H1 (cell line): ENCODE measurements at regions not wholly inside any gene's neighbourhood (a gene's known extent, or its start where the extent isn't known, plus 50 kb on each side); places are given as distances from the start of the nearest gene placed in this dataset.

ENCODE experiments used
- CTCF ChIA-PET: fragments of 300-600 bp; sonication (Branson Sonifier 250); formaldehyde crosslinking; loops from one replicate; lab custom pipeline; 2021; ENCODE audit not compliant: partially characterized antibody; lab: Charles Lee
- POLR2A ChIA-PET: fragments of 300-600 bp; sonication (Branson Sonifier 250); formaldehyde crosslinking; loops from one replicate; lab custom pipeline; 2021; ENCODE audit warnings: inconsistent platforms; ENCODE audit not compliant: partially characterized antibody; lab: Charles Lee
- DNase-seq, 2 experiments: peaks; one replicate each; pipeline versions ENCODE4 v3.0.0 to v3.0.0-alpha.2; 2010 to 2022; ENCODE audit warnings: low spot score in 2 of 2, low read depth in 1 of 2, mixed read lengths in 1 of 2
- FAIRE-seq: peaks from 2 replicates; lab custom pipeline; 2011; peaks lifted over from hg19 to GRCh38; lab: Jason Lieb, UNC
- H2AFZ ChIP-seq: 2 replicates; pipeline ENCODE4 v1.8.1; 2012; ENCODE audit warnings: low read length, inconsistent platforms
- H2AK5ac ChIP-seq: 2 replicates; pipeline ENCODE4 v1.6.1; 2013; ENCODE audit warnings: low read depth, low read length
- H2BK120ac ChIP-seq: replicated peaks from 2 replicates; pipeline ENCODE3; 2013; ENCODE audit warnings: low read depth, low read length, inconsistent platforms
- H2BK12ac ChIP-seq: 2 replicates; pipeline ENCODE4 v1.6.1; 2013; ENCODE audit warnings: low read depth, low read length
- H2BK15ac ChIP-seq: 2 replicates; pipeline ENCODE4 v1.6.1; 2013; ENCODE audit warnings: low read length
- H2BK20ac ChIP-seq: 2 replicates; pipeline ENCODE4 v1.6.1; 2013; ENCODE audit warnings: low read length
- H2BK5ac ChIP-seq: 2 replicates; pipeline ENCODE4 v1.6.1; 2013; ENCODE audit warnings: low read depth, low read length
- H3K14ac ChIP-seq: 2 replicates; pipeline ENCODE4 v1.6.1; 2013; ENCODE audit warnings: inconsistent platforms; ENCODE audit not compliant: insufficient read length
- H3K18ac ChIP-seq: 2 replicates; pipeline ENCODE4 v1.6.1; 2013; ENCODE audit warnings: low read length; ENCODE audit errors: extremely low read depth
- H3K23ac ChIP-seq: 2 replicates; pipeline ENCODE4 v1.6.1; 2013; ENCODE audit warnings: inconsistent platforms; ENCODE audit not compliant: insufficient read length
- H3K23me2 ChIP-seq: 2 replicates; pipeline ENCODE4 v1.6.1; 2013; ENCODE audit warnings: low read depth, low read length
- H3K27ac ChIP-seq: 2 replicates; pipeline ENCODE4 v1.6.1; 2011; ENCODE audit warnings: low read depth, low read length, inconsistent platforms
- H3K27me3 ChIP-seq, 4 experiments: replicated peaks in 1 of 4; 1 replicate in 1 of 4; 2 replicates in 3 of 4; pipeline versions ENCODE4 v1.6.1 to v1.8.1; 2011 to 2013; ENCODE audit warnings: low read length in 3 of 4, mild to moderate bottlenecking in 3 of 4, inconsistent platforms in 2 of 4, mixed read lengths in 2 of 4, moderate library complexity in 1 of 4; ENCODE audit not compliant: control insufficient read depth in 3 of 4, insufficient read depth in 3 of 4; ENCODE audit errors: extremely low read depth in 1 of 4
- H3K36me3 ChIP-seq, 4 experiments: 2 replicates each; pipeline versions ENCODE4 v1.6.1 to v1.8.1; 2011 to 2013; ENCODE audit warnings: mild to moderate bottlenecking in 4 of 4, low read length in 3 of 4, moderate library complexity in 2 of 4, control low read depth in 1 of 4, inconsistent platforms in 1 of 4; ENCODE audit not compliant: insufficient read depth in 4 of 4, control insufficient read depth in 2 of 4
- H3K4ac ChIP-seq: replicated peaks from 2 replicates; pipeline ENCODE3; 2013; ENCODE audit warnings: low read length, low read depth, mixed read lengths, inconsistent platforms; ENCODE audit not compliant: insufficient read length
- H3K4me1 ChIP-seq, 4 experiments: replicated peaks in 1 of 4; 1 replicate in 1 of 4; 2 replicates in 3 of 4; pipeline versions ENCODE4 v1.6.1 to v1.8.1; 2011 to 2013; ENCODE audit warnings: low read length in 3 of 4, inconsistent platforms in 2 of 4, mixed read lengths in 1 of 4; ENCODE audit not compliant: insufficient read depth in 4 of 4, control insufficient read depth in 3 of 4
- H3K4me2 ChIP-seq, 2 experiments: 2 replicates each; pipeline versions ENCODE4 v1.6.1 to v1.8.1; 2011 to 2013; ENCODE audit warnings: low read depth in 2 of 2, low read length in 2 of 2, control low read depth in 1 of 2, inconsistent platforms in 1 of 2, mild to moderate bottlenecking in 1 of 2; ENCODE audit not compliant: insufficient read depth in 1 of 2
- H3K4me3 ChIP-seq, 4 experiments: fragments of 200-600, 300-600 bp in 1 of 4; sonication (generic), shearing (Covaris generic), sonication (Bioruptor Twin) in 1 of 4; 2 replicates each; pipeline versions ENCODE4 v1.5.1 to v1.8.1; 2011 to 2016; ENCODE audit warnings: low read length in 4 of 4, low read depth in 3 of 4, control low read depth in 2 of 4, inconsistent platforms in 2 of 4, mild to moderate bottlenecking in 2 of 4, mixed read lengths in 1 of 4, moderate library complexity in 1 of 4; ENCODE audit not compliant: insufficient read depth in 2 of 4; ENCODE audit errors: extremely low read depth in 1 of 4
- H3K56ac ChIP-seq: replicated peaks from 2 replicates; pipeline ENCODE3; 2013; ENCODE audit warnings: low read depth, mild to moderate bottlenecking, mixed read lengths, low read length, inconsistent platforms; ENCODE audit not compliant: insufficient read length
- H3K79me1 ChIP-seq: 2 replicates; pipeline ENCODE4 v1.6.1; 2013; ENCODE audit warnings: low read depth, low read length, control low read depth
- H3K79me2 ChIP-seq, 2 experiments: 2 replicates each; pipeline versions ENCODE4 v1.6.1 to v1.8.1; 2012 to 2013; ENCODE audit warnings: low read length in 2 of 2, mild to moderate bottlenecking in 2 of 2, inconsistent platforms in 1 of 2; ENCODE audit not compliant: insufficient read depth in 2 of 2, control insufficient read depth in 1 of 2
- H3K9ac ChIP-seq, 4 experiments: replicated peaks in 1 of 4; 1 replicate in 1 of 4; 2 replicates in 3 of 4; pipeline versions ENCODE4 v1.6.1 to v1.8.1; 2011 to 2013; ENCODE audit warnings: low read depth in 3 of 4, low read length in 3 of 4, control low read depth in 2 of 4, mild to moderate bottlenecking in 2 of 4, moderate library complexity in 2 of 4, inconsistent platforms in 1 of 4; ENCODE audit errors: extremely low read depth in 1 of 4
- H3K9me3 ChIP-seq, 2 experiments: 2 replicates each; pipeline versions ENCODE4 v1.6.1 to v1.8.1; 2012 to 2013; ENCODE audit warnings: mild to moderate bottlenecking in 2 of 2, moderate library complexity in 2 of 2, control low read depth in 1 of 2, inconsistent platforms in 1 of 2, low read depth in 1 of 2, low read length in 1 of 2, mixed read lengths in 1 of 2; ENCODE audit not compliant: insufficient read depth in 2 of 2
- H4K20me1 ChIP-seq, 2 experiments: replicated peaks in 1 of 2; 2 replicates each; pipeline versions ENCODE3 to v1.8.1; 2011 to 2013; ENCODE audit warnings: inconsistent platforms in 2 of 2, low read length in 2 of 2, mild to moderate bottlenecking in 1 of 2; ENCODE audit not compliant: insufficient read depth in 2 of 2, control insufficient read depth in 1 of 2
- H4K5ac ChIP-seq: 2 replicates; pipeline ENCODE4 v1.6.1; 2013; ENCODE audit warnings: low read length, low read depth, mixed read lengths, inconsistent platforms; ENCODE audit not compliant: insufficient read length
- H4K8ac ChIP-seq: 2 replicates; pipeline ENCODE4 v1.8.0; 2013; ENCODE audit warnings: mild to moderate bottlenecking, moderate library complexity, low read length, inconsistent platforms; ENCODE audit not compliant: insufficient read depth; ENCODE audit errors: extremely low read depth
- H4K91ac ChIP-seq: replicated peaks from 2 replicates; pipeline ENCODE3; 2013; ENCODE audit warnings: low read length, mixed read lengths, inconsistent platforms; ENCODE audit not compliant: insufficient read length
- ATF2 ChIP-seq: IDR thresholded peaks from 2 replicates; pipeline ENCODE4 v1.6.1; 2012; ENCODE audit warnings: low read length, inconsistent platforms
- ATF3 ChIP-seq: IDR thresholded peaks from 2 replicates; pipeline ENCODE4 v1.6.1; 2011; ENCODE audit warnings: low read depth, mild to moderate bottlenecking, low read length; ENCODE audit not compliant: insufficient read depth
- BACH1 ChIP-seq: IDR thresholded peaks from 2 replicates; pipeline ENCODE4 v1.6.1; 2012; ENCODE audit warnings: low read length, improper control_type of control experiment
- BRCA1 ChIP-seq: IDR thresholded peaks from 2 replicates; pipeline ENCODE4 v1.6.1; 2012; ENCODE audit warnings: low read depth, low read length, improper control_type of control experiment
- RBBP5 ChIP-seq: IDR thresholded peaks from 2 replicates; pipeline ENCODE4 v1.7.1; 2012; ENCODE audit warnings: low read depth, mild to moderate bottlenecking, inconsistent platforms, low read length, moderate library complexity, borderline replicate concordance
- SUZ12 ChIP-seq: fragments of 200-600 bp; sonication (generic); IDR thresholded peaks from 2 replicates; pipeline ENCODE4 v1.6.1; 2012; ENCODE audit warnings: mild to moderate bottlenecking, inconsistent platforms, low read length, moderate library complexity, mixed read lengths
- TEAD4 ChIP-seq: IDR thresholded peaks from 2 replicates; pipeline ENCODE4 v1.6.1; 2012; ENCODE audit warnings: low read depth, low read length, inconsistent platforms, mixed read lengths
- WGBS, 2 experiments: shearing (Covaris generic) in 1 of 2; methylation state at CpG; one replicate each; pipeline versions ENCODE4 v1.1.6 to v1.1.7; 2013 to 2015; ENCODE audit warnings: low lambda C conversion rate in 2 of 2, mixed read lengths in 2 of 2, inconsistent platforms in 1 of 2, low coverage in 1 of 2, missing lambda C conversion rate in 1 of 2; ENCODE audit not compliant: insufficient replicate concordance in 2 of 2, insufficient coverage in 1 of 2, insufficient read length in 1 of 2; ENCODE audit errors: extremely low coverage in 1 of 2, missing lambda C conversion rate in 1 of 2; 5-methylcytosine and 5-hydroxymethylcytosine counted together

DNA sequence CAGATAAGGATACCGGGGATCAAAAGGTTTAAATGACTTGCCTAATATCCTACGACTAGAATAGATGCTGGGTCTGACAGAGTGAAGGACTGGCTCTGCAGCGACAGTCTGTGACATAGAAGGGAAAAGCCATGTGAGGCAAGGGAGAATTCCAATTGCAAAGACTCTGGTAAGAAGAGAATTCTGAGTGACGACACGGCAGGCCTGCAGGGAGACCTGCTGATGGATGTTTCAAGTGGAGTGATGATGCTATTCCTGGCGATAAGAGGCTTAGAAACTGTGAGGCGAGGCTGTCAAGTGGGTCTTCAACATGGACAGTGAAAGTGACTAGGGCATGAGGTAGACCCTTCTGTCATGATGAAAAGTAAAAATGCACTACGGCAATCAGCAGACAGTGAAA lies 176.6 kb upstream of the PBX1 start:
- no peak overlapping the region for H3K4ac ChIP-seq
- no peak overlapping the region for H4K91ac ChIP-seq
- no peak overlapping the region for H2BK120ac ChIP-seq
- no peak overlapping the region for H2BK5ac ChIP-seq
- TF ChIP-seq BACH1, result no peak
- no peak for TF ChIP-seq RBBP5
- no peak for TF ChIP-seq ATF2
- no peak for TF ChIP-seq SUZ12
- no peak for TF ChIP-seq TEAD4
- no peak for TF ChIP-seq BRCA1
- no peak for TF ChIP-seq ATF3
- no peak overlapping the region for H3K4me3 ChIP-seq
- no peaks in the 10 kb centered on the region for H3K79me2 ChIP-seq
- no peak overlapping the region for H4K8ac ChIP-seq
- no peak for FAIRE-seq
- no peaks in the 10 kb centered on the region for H4K20me1 ChIP-seq
- no peak overlapping the region for H2BK20ac ChIP-seq
- H2AK5ac ChIP-seq, result no peak overlapping the region
- H3K4me2 ChIP-seq, result no peak overlapping the region
- no peak overlapping the region for H3K27ac ChIP-seq
- no peaks in the 10 kb centered on the region for H3K9me3 ChIP-seq
- ChIA-PET CTCF (no interaction called here), POLR2A (no interaction called here)
- no peak overlapping the region for H3K56ac ChIP-seq
- no peak overlapping the region for H3K14ac ChIP-seq
- H3K4me1 ChIP-seq, result no peaks in the 10 kb centered on the region
- no peak overlapping the region for H2BK15ac ChIP-seq
- no peak overlapping the region for H3K23ac ChIP-seq
- 90% methylated on average over 8 of the region's 8 CpGs; no CpG with 5 or more reads in 1 of the 2 experiments for WGBS, 2 experiments
- no peaks in the 10 kb centered on the region for H3K23me2 ChIP-seq
- no peak overlapping the region for H3K9ac ChIP-seq
- no peak overlapping the region for H4K5ac ChIP-seq
- no peaks in the 10 kb centered on the region for H3K79me1 ChIP-seq
- H2AFZ ChIP-seq, result no peak overlapping the region
- H3K18ac ChIP-seq, result no peak overlapping the region
- DNase-seq, result no peak
- H3K36me3 ChIP-seq, result no peaks in the 10 kb centered on the region
- H3K27me3 ChIP-seq, result no peaks in the 10 kb centered on the region
- no peak overlapping the region for H2BK12ac ChIP-seq
